HUES64 (cell line): ENCODE measurements at regions not wholly inside any gene's neighbourhood (a gene's known extent, or its start where the extent isn't known, plus 50 kb on each side); places are given as distances from the start of the nearest gene placed in this dataset.

Source experiments
- H3K27ac ChIP-seq: 2 replicates; pipeline ENCODE4 v1.7.0; 2013; ENCODE audit warnings: low read depth, low read length, inconsistent platforms
- H3K27me3 ChIP-seq: 2 replicates; pipeline ENCODE4 v1.6.1; 2013; ENCODE audit warnings: mild to moderate bottlenecking, low read length; ENCODE audit not compliant: insufficient read depth
- H3K36me3 ChIP-seq: 2 replicates; pipeline ENCODE4 v1.6.1; 2013; ENCODE audit warnings: mild to moderate bottlenecking, low read length; ENCODE audit not compliant: insufficient read depth
- H3K4me1 ChIP-seq: 2 replicates; pipeline ENCODE4 v1.6.1; 2013; ENCODE audit warnings: mild to moderate bottlenecking, low read length, moderate library complexity; ENCODE audit not compliant: insufficient read depth
- H3K4me3 ChIP-seq: 2 replicates; pipeline ENCODE4 v1.5.1; 2013; ENCODE audit warnings: mild to moderate bottlenecking, low read length, moderate library complexity
- H3K9ac ChIP-seq: 2 replicates; pipeline ENCODE4 v1.6.1; 2013; ENCODE audit warnings: mild to moderate bottlenecking, low read depth, low read length
- H3K9me3 ChIP-seq: 2 replicates; pipeline ENCODE4 v1.6.1; 2013; ENCODE audit warnings: low read depth, low read length; ENCODE audit not compliant: insufficient read depth
- WGBS: fragments of 150-250, 120-280 bp; methylation state at CpG from one replicate; pipeline ENCODE4 v1.1.7; 2013; ENCODE audit warnings: missing lambda C conversion rate; 5-methylcytosine and 5-hydroxymethylcytosine counted together

GRCh38 chr4:136805617-136806016 is 726.7 kb downstream of the PCDH18 start:
- Histone ChIP-seq H3K9me3 (peaks cover 31% of the 10 kb centered on the region), H3K36me3 (peaks cover 5% of the 10 kb centered on the region; the same call in 1 of the 2 replicates), H3K27me3 (no peaks in the 10 kb centered on the region), H3K27ac (no peak overlapping the region), H3K9ac (no peak overlapping the region), H3K4me3 (no peak overlapping the region), H3K4me1 (0 out of 2 replicates have a peak, but pooled peaks cover 11% of the 10 kb centered on the region)
- WGBS: 96% methylated on average over 2 of the region's 2 CpGs

GRCh38 chr4:136803433-136803832 is 728.9 kb downstream of the PCDH18 start:
- Histone ChIP-seq H3K27me3 (no peaks in the 10 kb centered on the region), H3K4me1 (0 out of 2 replicates have a peak, but pooled peaks cover 11% of the 10 kb centered on the region), H3K9me3 (peaks cover 35% of the 10 kb centered on the region), H3K4me3 (no peak overlapping the region), H3K27ac (peak overlapping the region; percentile 42; the same call in 1 of the 2 replicates), H3K9ac (no peak overlapping the region), H3K36me3 (peaks cover 5% of the 10 kb centered on the region; the same call in 1 of the 2 replicates)
- WGBS: 91% methylated on average over 3 of the region's 3 CpGs

- Histone ChIP-seq H3K4me3 (no peak overlapping the region), H3K27ac (no peak overlapping the region), H3K36me3 (no peaks in the 10 kb centered on the region), H3K27me3 (no peaks in the 10 kb centered on the region), H3K9ac (no peak overlapping the region), H3K9me3 (peaks cover 15% of the 10 kb centered on the region), H3K4me1 (peaks cover 28% of the 10 kb centered on the region)
- WGBS: 100% methylated on average over 3 of the region's 3 CpGs
These were observed 732.0 kb downstream of the PCDH18 start for GRCh38 chr4:136800248-136800647.

GRCh38 chr4:136796953-136797352 is 735.3 kb downstream of the PCDH18 start:
- H3K4me3 ChIP-seq: no peak overlapping the region
- WGBS: 85% methylated on average over 3 of the region's 3 CpGs
- H3K27ac ChIP-seq: peak overlapping the region; percentile 81; the same call in 1 of the 2 replicates
- peaks cover 4% of the 10 kb centered on the region; the same call in 1 of the 2 replicates for H3K9me3 ChIP-seq
- H3K9ac ChIP-seq: no peak overlapping the region
- H3K27me3 ChIP-seq: no peaks in the 10 kb centered on the region
- H3K4me1 ChIP-seq: peaks cover 18% of the 10 kb centered on the region
- H3K36me3 ChIP-seq: no peaks in the 10 kb centered on the region

GRCh38 chr4:136793848-136794247 is 738.4 kb downstream of the PCDH18 start:
- Histone ChIP-seq H3K9ac (no peak overlapping the region), H3K9me3 (peaks cover 3% of the 10 kb centered on the region; the same call in 1 of the 2 replicates), H3K36me3 (no peaks in the 10 kb centered on the region), H3K4me3 (no peak overlapping the region), H3K27me3 (no peaks in the 10 kb centered on the region), H3K27ac (no peak overlapping the region), H3K4me1 (peaks cover 24% of the 10 kb centered on the region)
- WGBS: 88% methylated on average over 4 of the region's 4 CpGs

- Histone ChIP-seq H3K4me1 (peaks cover 7% of the 10 kb centered on the region; the same call in 1 of the 2 replicates), H3K27ac (no peak overlapping the region), H3K4me3 (no peak overlapping the region), H3K9me3 (no peaks in the 10 kb centered on the region), H3K27me3 (no peaks in the 10 kb centered on the region), H3K36me3 (no peaks in the 10 kb centered on the region), H3K9ac (no peak overlapping the region)
- WGBS: 89% methylated on average over 1 of the region's 1 CpG
These were observed 748.0 kb downstream of the PCDH18 start for GRCh38 chr4:136784326-136784725.

GRCh38 chr4:136769717-136770116 is 762.6 kb downstream of the PCDH18 start:
- Histone ChIP-seq H3K27me3 (no peaks in the 10 kb centered on the region), H3K9ac (no peak overlapping the region), H3K4me1 (no peaks in the 10 kb centered on the region; the same call in 1 of the 2 replicates), H3K36me3 (no peaks in the 10 kb centered on the region), H3K27ac (no peak overlapping the region), H3K4me3 (no peak overlapping the region), H3K9me3 (no peaks in the 10 kb centered on the region)
- WGBS: 96% methylated on average over 6 of the region's 6 CpGs

- Histone ChIP-seq H3K36me3 (no peaks in the 10 kb centered on the region), H3K4me3 (no peak overlapping the region), H3K4me1 (peaks cover 3% of the 10 kb centered on the region), H3K9ac (no peak overlapping the region), H3K9me3 (no peaks in the 10 kb centered on the region), H3K27ac (no peak overlapping the region), H3K27me3 (no peaks in the 10 kb centered on the region)
- 85% methylated on average over 1 of the region's 1 CpG for WGBS
These were observed 763.4 kb downstream of the PCDH18 start for GRCh38 chr4:136768925-136769275.

- Histone ChIP-seq H3K4me3 (no peak overlapping the region), H3K27me3 (no peaks in the 10 kb centered on the region), H3K36me3 (no peaks in the 10 kb centered on the region), H3K9me3 (no peaks in the 10 kb centered on the region), H3K9ac (no peak overlapping the region), H3K4me1 (peaks cover 9% of the 10 kb centered on the region), H3K27ac (no peak overlapping the region)
- WGBS: 97% methylated on average over 2 of the region's 3 CpGs
These were observed 763.9 kb downstream of the PCDH18 start for GRCh38 chr4:136768213-136768924.

- H3K9me3 ChIP-seq: no peaks in the 10 kb centered on the region
These were observed 768.4 kb downstream of the PCDH18 start for GRCh38 chr4:136763919-136764318.

GRCh38 chr4:136755531-136755916 is 776.8 kb downstream of the PCDH18 start:
- Histone ChIP-seq H3K9me3 (no peaks in the 10 kb centered on the region), H3K36me3 (no peaks in the 10 kb centered on the region), H3K9ac (no peak overlapping the region), H3K4me3 (no peak overlapping the region), H3K4me1 (peaks cover 15% of the 10 kb centered on the region), H3K27me3 (no peaks in the 10 kb centered on the region), H3K27ac (no peak overlapping the region)
- WGBS: no CpG with 5 or more reads among the region's 1 CpG

More at GRCh38 chr4:136763919-136764318, 768.4 kb downstream of the PCDH18 start:
- Histone ChIP-seq H3K27me3 (no peaks in the 10 kb centered on the region), H3K4me1 (peaks cover 9% of the 10 kb centered on the region), H3K9ac (no peak overlapping the region), H3K36me3 (no peaks in the 10 kb centered on the region), H3K27ac (no peak overlapping the region), H3K4me3 (no peak overlapping the region)
- WGBS: 92% methylated on average over 3 of the region's 3 CpGs
